GM18861 (cell line): ENCODE measurements at regions not wholly inside any gene's neighbourhood (a gene's known extent, or its start where the extent isn't known, plus 50 kb on each side); places are given as distances from the start of the nearest gene placed in this dataset.
"Not testable (repeated sequence)": the region's sequence is repeated elsewhere in the genome, so short reads cannot be mapped to it uniquely, and the experiment has no call there.

ENCODE experiments used
- ATAC-seq: cut with Tn5 transposase; IDR thresholded peaks from one replicate; pipeline ENCODE4 v1.9.1; 2021; ENCODE audit not compliant: unreplicated experiment

- ATAC-seq: no peak
These were observed 160.1 kb downstream of the TBX15 start for GRCh38 chr1:118828038-118828437.

GRCh38 chr1:118827636-118828035 lies 160.5 kb downstream of the TBX15 start:
- ATAC-seq: no peak

- no peak for ATAC-seq
These were observed 160.9 kb downstream of the TBX15 start for GRCh38 chr1:118827207-118827606.

GRCh38 chr1:118826669-118827068 lies 161.5 kb downstream of the TBX15 start:
- ATAC-seq: no peak

- ATAC-seq: no peak
These were observed 162.5 kb downstream of the TBX15 start for GRCh38 chr1:118825619-118826018.

GRCh38 chr1:118821801-118822200 lies 166.3 kb downstream of the TBX15 start:
- ATAC-seq: no peak

GRCh38 chr1:118820864-118821263 lies 167.3 kb downstream of the TBX15 start:
- no peak for ATAC-seq

GRCh38 chr1:118815909-118816308 lies 172.2 kb downstream of the TBX15 start:
- no peak for ATAC-seq

GRCh38 chr1:118812555-118812954 lies 175.6 kb downstream of the TBX15 start:
- no peak for ATAC-seq

GRCh38 chr1:118811156-118811555 lies 177.0 kb downstream of the TBX15 start:
- no peak for ATAC-seq

- no peak for ATAC-seq
These were observed 178.6 kb downstream of the TBX15 start for GRCh38 chr1:118809586-118809985.

- not testable (repeated sequence) for ATAC-seq
These were observed 185.0 kb downstream of the TBX15 start for GRCh38 chr1:118803128-118803527.

- no peak for ATAC-seq
These were observed 196.9 kb downstream of the TBX15 start for GRCh38 chr1:118791094-118791691.

GRCh38 chr1:118788463-118788862 lies 199.7 kb downstream of the TBX15 start:
- no peak for ATAC-seq

- no peak for ATAC-seq
These were observed 201.5 kb downstream of the TBX15 start for GRCh38 chr1:118786454-118787155.

GRCh38 chr1:118785246-118785645 lies 202.9 kb downstream of the TBX15 start:
- no peak for ATAC-seq

GRCh38 chr1:118783095-118783758 lies 204.9 kb downstream of the TBX15 start:
- ATAC-seq: no peak

- no peak for ATAC-seq
These were observed 214.5 kb downstream of the TBX15 start for GRCh38 chr1:118773656-118774055.

- ATAC-seq: no peak
These were observed 220.2 kb downstream of the TBX15 start for GRCh38 chr1:118767971-118768370.

- no peak for ATAC-seq
These were observed 234.2 kb downstream of the TBX15 start for GRCh38 chr1:118753976-118754375.

GRCh38 chr1:118751166-118751565 lies 237.0 kb downstream of the TBX15 start:
- no peak for ATAC-seq

- no peak for ATAC-seq
These were observed 243.7 kb downstream of the TBX15 start for GRCh38 chr1:118744420-118744819.
